ENCODE measurements at regions not wholly inside any gene's neighbourhood (a gene's known extent, or its start where the extent isn't known, plus 50 kb on each side); places are given as distances from the start of the nearest gene placed in this dataset.

- DNase-seq (ENCODE audit: low spot score), result no peak
Observed at GRCh38 chr2:15807418-15808203, 132.7 kb upstream of the MYCN start.

DNA sequence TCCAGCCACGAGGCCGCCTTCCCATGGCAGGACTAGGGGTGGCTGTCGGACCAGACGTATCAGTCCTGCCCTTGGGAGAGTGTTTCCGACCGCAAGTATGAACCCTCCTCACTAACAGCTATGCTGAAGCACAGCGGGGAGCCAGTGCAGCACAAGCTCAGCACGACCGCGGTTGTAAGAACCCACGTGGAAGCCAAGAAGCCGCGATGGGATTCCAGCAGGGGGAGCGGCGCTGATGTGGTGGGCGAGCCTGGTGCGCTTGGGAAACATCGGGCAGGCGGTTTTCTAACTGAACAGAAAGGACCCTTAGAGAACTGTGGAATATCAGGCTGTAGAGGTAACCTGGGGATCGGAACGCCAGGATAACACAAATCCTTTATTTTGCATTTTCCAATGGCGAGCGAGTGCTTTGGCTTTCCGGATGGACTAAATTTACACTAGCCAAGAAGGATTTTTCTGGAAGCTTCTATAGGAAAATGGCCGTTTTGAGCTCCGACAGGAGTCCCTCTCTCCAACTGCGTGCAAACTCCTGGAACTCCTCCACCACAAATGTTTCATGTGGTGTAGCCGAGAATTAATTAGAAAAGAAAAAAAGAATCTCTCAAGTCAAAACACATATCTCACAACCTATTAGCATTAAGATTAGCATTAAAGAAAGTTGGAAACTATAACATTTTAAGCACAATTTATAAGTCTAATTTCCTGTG is 132.0 kb upstream of the MYCN start:
- no peak for DNase-seq (ENCODE audit: low spot score)

DNA sequence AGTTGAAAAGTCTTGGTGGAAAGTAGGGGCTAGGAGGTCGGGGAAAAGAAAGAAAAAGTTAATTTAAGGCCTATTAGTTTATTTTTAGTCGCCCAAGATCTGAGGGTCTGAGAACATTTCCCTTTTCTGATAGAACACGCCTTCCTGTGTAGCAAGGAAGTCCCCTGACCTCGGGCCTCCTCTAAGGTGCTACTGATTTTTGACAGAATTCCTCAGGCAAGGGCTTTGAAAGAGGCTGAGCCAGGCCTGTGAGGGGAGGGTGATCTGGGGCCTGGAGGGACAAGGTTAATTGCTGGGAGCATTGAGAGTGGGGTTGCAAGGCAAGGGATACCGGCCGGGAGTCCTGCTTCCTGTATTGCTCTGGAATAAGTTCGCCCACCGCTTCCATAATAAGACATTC is 131.4 kb upstream of the MYCN start:
- no peak for DNase-seq (ENCODE audit: low spot score)

DNA sequence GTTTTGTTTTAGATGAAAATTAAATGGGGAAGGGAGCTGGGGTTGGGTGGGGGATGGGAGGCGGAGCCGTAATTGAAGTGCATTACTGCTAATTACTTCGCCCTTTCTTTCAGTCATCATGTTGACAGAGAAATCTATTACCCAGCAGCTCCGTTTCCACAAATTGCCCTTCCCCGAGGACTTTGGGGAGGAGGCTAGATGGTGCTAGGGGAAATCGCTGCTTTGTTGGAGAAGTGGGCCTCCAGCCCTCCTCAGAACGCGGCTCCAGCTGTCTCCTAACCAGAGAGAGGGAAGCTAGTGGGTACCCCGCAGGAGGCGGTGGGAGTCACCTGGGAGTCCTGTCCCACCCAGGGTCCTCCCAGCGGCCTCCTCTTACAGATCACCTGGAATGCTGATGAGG is 130.9 kb upstream of the MYCN start:
- DNase-seq (ENCODE audit: low spot score), result no peak

DNA sequence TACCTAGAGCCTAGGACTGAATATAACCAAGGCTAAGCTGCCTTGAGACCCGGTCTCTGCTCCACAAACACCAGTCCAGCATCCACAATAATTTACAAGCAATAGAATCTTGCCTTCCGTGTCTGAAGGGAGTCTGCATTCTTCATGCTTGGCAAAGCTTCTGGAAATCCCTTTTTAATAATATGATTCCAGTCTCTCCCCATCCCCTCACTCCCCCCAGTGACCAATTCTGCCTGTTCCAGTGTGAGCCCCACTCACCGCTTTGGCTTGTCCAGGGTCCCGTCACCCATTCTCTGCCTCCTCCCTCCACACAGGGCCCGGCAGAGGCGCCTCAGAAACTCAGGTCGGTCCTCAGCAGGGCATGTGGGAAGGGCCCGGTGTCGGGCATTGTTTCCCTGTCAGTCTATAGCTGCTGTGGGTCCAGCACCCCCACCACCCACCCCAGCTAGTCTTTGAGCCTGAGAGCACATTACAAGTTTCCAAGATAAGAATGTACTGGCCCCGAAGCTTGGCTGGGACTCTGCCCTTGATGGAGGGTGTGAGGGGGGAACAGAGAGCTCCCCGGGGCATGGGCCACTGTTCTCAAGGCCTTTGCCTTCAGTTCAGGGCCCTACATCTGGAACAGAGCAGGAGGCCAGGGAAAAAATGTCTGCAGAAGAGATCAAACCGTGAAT is 129.7 kb upstream of the MYCN start:
- no peak for DNase-seq (ENCODE audit: low spot score)

DNA sequence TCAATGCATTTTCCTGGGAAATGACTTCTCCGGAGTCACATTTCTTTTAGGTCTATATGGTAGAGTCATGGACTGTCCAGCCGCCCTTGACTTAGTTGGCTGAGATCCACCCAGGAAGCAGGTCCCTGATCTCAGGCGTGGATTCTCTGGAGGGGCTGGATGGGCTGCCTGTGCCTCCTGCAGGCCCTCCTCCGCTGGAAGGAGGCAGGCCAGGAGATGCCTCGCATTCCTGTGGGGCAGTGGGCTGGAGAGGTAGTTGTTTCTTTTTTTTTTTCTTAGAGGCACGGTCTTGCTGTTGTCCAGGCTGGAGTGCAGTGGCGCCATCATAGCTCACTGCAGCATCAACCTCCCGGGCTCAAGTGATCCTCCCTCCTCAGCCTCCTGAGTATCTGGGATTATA is 129.0 kb upstream of the MYCN start:
- no peak for DNase-seq (ENCODE audit: low spot score)

GRCh38 chr2:15812187-15812780 is 128.1 kb upstream of the MYCN start:
- DNase-seq (ENCODE audit: low spot score), result no peak

DNA sequence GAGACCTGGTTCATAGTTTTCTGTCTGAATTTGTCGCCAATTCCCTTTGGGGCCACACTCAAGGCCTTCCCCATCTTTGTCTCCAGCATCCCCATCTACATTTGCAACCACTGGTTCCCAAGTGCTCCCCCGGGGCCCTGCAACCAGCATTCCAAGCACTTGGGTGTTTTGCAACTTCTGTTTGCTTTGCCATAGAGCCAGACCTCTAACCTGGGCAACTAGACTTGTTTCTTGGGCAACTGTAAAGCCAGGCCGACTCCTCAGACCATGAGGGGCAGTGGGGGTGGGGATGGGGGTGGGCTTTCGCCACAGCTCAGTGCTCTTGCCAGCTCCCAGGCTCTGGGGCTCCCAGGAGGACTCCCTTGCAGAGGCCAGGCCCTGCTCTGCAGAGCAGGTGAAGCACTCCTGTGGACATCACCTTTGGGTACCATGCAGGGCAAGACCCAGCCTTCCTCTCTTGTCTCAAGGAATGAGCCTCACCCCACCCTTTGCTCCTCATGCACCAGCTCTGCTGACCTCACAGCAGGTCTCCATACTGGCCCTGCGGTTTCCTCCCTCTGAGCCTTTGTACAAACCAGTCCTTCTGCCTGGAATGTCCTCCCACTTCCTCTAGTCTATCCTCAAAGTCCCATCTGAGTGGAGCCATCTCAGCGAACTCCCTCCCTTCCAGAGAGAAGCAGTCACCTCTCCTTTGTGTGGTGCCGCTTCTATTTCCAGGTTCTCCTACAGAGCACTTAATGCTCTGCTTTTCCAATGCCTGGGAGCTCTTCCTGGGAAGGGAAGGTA is 126.7 kb upstream of the MYCN start:
- DNase-seq (ENCODE audit: low spot score), result no peak

DNA sequence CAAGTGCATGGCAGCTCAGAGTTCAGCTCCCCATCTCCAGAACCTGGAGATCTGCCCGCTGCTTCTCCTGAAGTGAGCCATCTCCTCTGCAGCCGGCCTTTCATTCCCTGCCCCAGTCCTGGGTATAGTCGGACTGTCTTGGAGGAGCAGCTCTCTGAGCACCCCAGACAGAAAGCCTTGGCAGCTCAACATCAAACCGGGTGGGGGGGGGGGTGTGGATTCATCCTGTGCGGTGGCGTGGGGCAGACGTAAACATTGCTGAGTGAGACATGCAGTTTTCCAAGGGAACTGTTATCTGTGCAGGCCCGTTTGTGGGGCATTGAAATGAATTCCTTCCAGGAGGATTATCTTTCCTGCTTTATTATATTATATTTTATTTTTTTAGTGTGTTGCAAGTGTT is 125.9 kb upstream of the MYCN start:
- DNase-seq (ENCODE audit: low spot score), result no peak

DNA sequence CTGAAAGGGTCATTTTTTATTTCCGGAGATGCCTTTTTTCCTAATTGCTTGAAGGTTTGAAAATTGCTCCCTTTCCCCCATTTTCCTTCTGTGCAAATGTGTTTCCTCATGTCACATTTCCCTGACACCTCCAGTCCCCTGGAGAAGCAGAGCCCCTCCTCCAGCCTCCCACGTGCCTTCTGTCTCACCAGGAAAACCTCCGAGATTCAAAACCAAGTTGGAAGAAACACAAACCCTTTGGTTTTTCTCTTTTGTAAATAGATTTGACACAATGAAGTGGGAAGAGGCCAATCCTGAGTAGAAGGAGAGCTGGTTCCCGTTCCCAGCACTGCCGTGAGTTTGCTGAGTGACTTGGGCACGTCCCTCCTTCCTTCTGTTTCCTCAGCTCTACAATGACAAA is 125.4 kb upstream of the MYCN start:
- no peak for DNase-seq (ENCODE audit: low spot score)

DNA sequence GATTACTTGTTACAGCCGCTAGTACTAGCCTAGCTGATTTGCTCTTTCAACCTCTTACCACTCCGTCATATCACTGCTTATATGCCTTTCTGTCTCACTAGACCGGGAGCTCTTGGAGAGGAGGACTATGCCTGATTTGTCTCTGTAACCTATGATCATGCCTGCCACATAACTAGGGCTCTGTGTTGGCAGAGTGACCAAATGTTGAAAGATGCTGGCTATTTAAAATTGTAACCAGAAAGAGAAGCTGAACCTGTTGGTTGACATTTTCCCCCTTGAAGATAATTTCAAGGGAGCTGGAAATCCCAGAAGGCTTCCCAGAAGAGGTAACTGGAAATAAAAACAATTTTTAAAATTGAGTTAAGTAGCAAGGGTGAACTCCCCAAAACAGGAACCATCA is 124.1 kb upstream of the MYCN start:
- DNase-seq (ENCODE audit: low spot score), result no peak

DNA sequence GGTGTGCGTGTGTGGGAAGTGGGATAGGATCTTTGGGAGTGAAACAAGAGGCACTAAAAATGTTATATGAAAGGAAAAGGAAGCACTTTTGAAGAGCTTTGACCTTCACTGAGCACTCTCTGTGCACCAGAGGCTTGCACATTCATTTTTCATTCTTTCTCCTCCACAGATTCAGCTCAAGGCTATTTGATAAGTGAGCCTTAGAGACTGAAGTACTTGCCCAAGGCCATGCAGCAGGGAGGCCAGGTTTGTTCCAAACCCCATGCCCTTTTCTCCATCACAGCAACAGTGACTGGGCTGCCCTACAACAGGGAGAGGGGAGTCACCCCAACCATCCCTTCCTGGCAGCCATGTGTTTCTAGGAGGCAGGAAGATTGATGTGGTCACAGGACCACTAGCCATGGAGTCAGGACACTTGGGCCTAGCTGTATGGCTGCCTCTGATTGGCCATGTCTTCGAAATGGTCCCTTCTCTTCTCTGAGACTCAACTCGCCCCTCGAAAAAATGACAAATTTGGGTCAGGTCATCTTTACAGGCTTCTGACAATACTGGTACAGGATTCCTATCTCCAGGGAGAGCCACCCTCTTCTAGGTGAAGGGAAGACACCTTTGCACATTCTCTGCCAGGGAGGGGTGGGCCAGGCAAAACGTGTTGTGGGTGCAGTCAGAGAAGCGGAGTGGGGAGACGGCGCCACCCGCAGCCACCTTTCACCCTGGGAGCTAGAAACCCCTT is 123.5 kb upstream of the MYCN start:
- no peak for DNase-seq (ENCODE audit: low spot score)

- DNase-seq (ENCODE audit: low spot score), result no peak
Observed at GRCh38 chr2:15817748-15818147, 122.6 kb upstream of the MYCN start.

DNA sequence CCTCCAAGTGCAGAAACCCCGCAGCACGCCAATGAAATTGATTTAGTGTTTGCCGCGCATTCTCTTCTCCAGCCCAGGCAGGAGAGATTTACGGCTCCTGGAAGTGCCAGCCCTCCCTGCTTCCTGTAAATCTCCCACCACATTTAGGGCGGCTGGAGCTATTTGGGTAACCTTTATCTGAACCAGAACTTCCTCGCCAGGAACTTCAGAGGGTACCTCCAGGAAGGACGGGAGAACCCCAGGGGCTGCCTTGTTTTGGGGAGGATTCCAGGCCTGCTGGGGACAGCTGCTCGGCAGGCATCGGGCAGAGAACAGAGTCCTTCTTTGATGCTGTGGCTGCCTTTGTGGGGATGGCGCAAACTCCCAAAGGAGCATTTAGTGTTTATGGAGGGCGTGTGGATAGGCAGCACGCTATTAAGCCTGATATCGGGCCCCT is 122.0 kb upstream of the MYCN start:
- DNase-seq (ENCODE audit: low spot score), result no peak

DNA sequence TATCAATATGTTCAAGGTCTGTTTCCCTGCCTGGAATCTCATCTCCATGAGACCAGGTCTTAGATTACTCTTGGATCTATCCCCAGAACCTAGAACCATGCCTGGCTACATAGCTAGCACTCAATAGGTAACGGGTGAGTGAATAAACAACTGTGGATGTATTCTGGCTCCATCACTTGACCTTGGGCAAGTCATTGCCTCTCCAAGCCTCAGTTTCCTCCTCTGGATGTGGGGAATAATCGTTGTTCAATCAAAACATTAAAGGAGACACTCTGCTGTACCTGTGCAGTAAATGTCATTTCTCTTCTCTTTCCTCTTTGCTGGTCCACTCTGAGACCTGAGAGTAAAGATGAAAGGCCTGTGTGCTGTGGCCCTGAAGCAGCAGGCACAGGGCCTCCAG is 121.5 kb upstream of the MYCN start:
- no peak for DNase-seq (ENCODE audit: low spot score)

DNA sequence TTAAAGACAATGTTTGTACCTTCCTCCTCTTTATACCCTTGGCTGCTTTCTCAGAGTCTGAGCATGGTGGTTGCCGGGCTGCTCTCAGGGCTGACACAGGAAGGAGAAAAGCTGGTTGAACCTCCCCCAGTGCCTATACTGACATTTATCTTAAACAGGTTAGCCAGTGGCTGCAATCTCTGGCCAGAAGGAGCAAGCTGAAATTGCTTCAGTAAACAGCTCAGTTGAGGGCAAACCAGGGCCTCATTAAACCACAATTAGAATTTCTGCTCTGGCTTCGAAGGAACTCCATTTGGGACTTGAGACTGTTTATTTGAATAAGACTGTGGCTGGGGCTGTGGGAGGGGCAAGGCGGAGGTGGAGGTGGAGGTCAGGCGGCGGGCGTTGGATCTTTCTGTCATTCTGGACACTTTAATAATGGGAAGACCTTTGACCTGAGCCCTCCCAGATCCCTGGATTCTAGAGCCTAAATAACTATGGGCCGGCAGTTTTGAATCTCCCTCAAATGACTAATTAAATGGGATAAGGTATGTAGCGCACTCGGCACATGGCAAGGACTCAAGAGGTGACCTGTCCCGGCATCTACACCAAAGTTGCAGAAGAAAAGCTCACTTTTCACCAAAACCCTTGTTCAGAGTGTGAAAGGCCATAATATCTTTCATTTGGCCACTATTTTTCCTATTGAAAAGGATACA is 120.6 kb upstream of the MYCN start:
- DNase-seq (ENCODE audit: low spot score), result no peak

DNA sequence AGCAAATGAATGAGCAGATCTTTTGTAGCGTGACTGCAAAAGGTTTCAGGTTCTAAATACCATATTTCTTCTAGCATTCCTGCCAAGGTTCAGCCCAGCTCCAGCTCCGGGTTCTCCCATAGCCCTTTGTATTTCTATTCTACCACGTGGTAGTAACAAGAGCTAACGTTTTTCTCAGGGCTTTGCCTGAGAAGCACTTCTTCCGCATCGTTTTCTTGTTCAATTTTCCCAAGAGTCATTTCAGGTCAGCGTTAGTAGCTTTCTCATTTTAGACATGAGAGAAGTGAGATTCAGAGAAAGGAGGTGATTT is 120.1 kb upstream of the MYCN start:
- DNase-seq (ENCODE audit: low spot score), result no peak

DNA sequence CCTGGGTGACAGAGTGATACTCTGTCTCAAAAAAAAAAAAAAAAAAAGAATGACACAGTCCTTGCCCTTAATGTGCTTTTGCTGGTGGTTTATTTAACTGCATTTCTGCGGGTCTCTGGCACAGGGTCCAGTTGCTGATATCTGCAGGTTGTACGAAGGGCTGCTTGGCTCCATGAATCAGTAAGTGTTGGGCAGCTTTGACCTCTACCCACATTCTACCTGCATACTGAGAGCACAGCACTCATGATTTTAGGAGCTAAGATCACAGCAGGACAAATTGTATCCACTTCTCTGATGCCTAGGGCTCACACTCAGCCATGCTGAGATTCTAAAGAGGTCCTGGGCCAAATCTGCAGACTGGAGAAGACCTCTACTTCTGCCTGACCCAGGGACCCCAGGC is 119.4 kb upstream of the MYCN start:
- DNase-seq (ENCODE audit: low spot score), result no peak

DNA sequence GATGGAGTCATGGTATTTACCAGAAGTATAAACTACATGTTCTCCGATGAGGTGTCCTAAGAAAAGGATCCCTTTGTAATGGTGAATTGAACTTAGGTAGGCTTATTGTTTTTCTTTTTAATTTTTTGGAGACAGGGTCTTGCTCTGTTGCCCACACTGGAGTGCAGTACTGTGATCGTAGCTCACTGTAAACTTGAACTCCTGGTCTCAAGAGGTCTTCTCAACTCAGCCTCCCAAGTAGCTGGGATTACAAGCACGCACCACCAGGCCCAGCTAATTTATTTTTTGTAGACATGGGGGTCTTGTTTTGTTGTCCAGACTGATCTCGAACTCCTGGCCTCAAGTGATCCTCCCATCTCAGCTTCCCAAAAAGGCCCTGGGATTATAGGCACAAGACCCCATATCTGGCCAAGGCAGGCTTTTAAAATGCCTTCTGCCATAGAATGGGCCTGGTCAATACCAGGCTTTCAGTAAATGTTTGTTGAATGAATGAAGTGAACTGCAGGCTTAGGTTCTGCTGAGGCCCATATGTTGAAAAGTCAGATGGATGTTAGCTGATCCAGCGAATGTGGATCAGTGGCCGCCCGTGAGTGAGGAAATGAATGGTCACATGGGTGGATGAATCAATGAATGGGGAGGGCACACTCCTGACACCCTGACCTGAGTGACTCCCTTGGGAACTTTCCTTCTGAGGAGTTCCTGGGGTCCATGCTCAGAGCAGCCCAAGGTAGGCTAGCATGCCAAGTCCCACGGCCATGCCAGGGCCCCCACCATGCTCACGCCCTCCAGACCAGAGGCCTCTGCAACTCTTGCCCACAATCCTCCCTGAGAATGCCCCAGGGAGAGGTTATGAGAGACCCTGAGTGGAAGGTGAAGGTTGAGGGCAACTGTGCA is 118.0 kb upstream of the MYCN start:
- no peak for DNase-seq (ENCODE audit: low spot score)
